LNCAP (cell line): ENCODE measurements at regions not wholly inside any gene's neighbourhood (a gene's known extent, or its start where the extent isn't known, plus 50 kb on each side); places are given as distances from the start of the nearest gene placed in this dataset.

Source experiments
- CTCF ChIP-seq: fragments of 450-650 bp; IDR thresholded peaks from 2 replicates; pipeline ENCODE4 v1.5.1; 2017; ENCODE audit warnings: mild to moderate bottlenecking

DNA sequence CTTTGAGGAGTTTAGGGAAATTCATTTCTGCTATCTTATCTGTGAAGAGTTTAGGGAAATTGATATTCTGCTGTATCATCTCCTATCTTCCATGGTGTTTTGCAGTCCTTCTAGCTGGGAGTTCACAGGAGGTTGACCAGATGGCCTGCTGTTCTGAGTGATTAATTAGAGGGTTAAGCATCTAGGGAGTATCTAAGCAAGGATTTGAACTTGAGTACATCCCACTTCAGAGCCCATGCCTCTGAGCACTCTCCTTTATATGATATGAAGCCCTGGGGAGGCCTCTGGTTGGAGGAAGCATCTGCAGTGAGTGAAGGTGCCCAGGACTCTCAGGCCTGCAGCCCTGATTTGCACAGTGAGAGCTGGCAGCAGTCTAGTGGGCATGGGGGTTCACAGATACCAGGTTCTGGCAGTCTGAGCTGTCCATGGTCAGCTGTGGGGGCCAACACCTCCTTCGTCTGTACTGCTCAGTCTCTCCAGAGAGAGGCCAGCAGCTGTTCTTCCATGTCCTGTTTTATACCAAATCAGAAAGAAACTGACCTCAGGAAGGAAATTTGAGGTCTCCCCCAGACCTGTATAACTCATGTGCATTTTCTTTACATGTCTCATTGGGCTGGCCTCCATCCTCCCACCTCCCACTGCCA is 156.9 kb downstream of the PLCE1 start:
- TF ChIP-seq CTCF: no peak

DNA sequence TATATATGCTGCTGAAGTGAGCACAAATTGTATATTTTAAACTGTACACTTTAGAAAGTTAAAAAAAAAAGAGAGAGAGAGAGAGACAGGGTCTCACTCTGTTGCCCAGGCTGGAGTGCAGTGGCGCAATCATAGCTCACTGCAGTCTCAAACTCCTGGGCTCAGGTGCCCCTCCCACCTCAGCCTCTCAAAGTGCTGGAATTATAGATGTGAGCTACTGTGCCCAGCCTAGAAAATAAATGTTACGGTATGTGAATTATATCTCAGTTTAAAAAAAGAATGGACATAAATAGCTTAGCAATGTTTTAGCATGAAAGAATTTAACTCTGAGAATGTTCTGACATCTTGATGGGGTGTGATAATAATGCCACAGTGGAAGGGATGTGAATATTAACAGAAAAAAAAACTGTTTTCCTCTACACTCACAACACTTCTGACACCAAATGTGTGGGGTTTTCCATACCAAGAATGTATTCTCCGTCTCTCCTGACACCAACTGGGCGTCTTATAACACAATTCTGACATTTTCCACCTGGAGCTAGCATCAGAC is 162.1 kb downstream of the PLCE1 start:
- TF ChIP-seq CTCF: no peak

- no peak for TF ChIP-seq CTCF
These were observed 162.7 kb downstream of the PLCE1 start for GRCh38 chr10:94156453-94156852.

GRCh38 chr10:94172332-94172731 is 178.6 kb downstream of the PLCE1 start:
- no peak for TF ChIP-seq CTCF

GRCh38 chr10:94173594-94173993 is 179.9 kb downstream of the PLCE1 start:
- no peak for TF ChIP-seq CTCF

GRCh38 chr10:94174838-94175237 is 181.1 kb downstream of the PLCE1 start:
- TF ChIP-seq CTCF: no peak

DNA sequence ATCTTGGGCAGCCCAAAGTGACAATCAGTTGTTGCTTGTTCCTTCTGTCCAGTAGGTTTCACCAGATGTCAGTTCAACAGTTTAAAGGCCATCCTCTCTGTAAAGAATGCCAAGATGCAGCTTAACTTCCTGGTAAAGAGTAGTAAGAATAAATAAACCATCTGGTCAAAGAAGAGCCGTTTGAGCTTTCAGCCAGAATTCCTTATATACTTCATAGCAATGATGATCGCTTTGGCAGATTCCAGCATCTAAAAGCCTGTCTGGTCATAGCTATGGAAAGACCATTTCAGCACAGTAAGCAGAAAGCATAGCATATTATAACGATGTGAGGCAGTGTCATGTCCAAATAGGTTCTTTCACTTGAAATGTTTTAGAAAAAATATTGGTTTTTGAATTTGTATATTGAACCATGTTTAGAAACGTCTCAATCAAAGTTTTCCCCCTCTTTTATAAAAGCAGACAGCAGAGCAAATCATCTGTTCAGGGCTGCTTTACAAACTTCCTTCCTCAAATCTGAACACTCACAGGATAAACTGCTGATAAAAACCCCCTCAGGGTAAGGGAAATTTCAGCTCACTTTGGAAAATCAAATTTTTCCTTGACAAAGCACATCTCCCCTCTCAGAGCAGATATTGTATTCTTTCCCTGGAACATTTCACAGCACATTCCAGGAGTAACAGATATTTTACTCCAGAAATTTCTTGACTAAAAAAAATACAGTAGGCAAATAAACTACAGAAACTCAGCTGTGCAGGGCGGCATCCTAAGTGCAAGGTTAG is 184.1 kb downstream of the NOC3L start:
- no peak for TF ChIP-seq CTCF
